NT2/D1 (cell line): ENCODE measurements at regions not wholly inside any gene's neighbourhood (a gene's known extent, or its start where the extent isn't known, plus 50 kb on each side); places are given as distances from the start of the nearest gene placed in this dataset.

Experiments
- SUZ12 ChIP-seq: IDR thresholded peaks from 2 replicates; pipeline ENCODE4 v1.6.1; 2011; ENCODE audit not compliant: insufficient read length, insufficient read depth; ENCODE audit errors: extremely low read depth
- YY1 ChIP-seq: IDR thresholded peaks from 2 replicates; pipeline ENCODE4 v1.6.1; 2011; ENCODE audit not compliant: insufficient read length, insufficient read depth

GRCh38 chr6:166742981-166743380 is 115.9 kb upstream of the RPS6KA2 start:
- TF ChIP-seq YY1 (no peak), SUZ12 (no peak)
